Trophoblast cell (in vitro differentiated cells and primary cell): ENCODE measurements at regions not wholly inside any gene's neighbourhood (a gene's known extent, or its start where the extent isn't known, plus 50 kb on each side); places are given as distances from the start of the nearest gene placed in this dataset.

Source experiments
- DNase-seq, 2 donors: peaks; one replicate each; pipeline ENCODE4 v3.0.0-alpha.2; 2016
- H2AFZ ChIP-seq: 2 replicates; pipeline ENCODE4 v1.6.1; 2013; ENCODE audit warnings: low read length, moderate library complexity, mild to moderate bottlenecking; ENCODE audit not compliant: insufficient read depth, poor library complexity
- H2AK5ac ChIP-seq: 2 replicates; pipeline ENCODE4 v1.6.1; 2013; ENCODE audit warnings: mild to moderate bottlenecking, low read length
- H2BK120ac ChIP-seq: 2 replicates; pipeline ENCODE4 v1.6.1; 2013; ENCODE audit warnings: low read length, mild to moderate bottlenecking, moderate library complexity; ENCODE audit not compliant: insufficient read depth, poor library complexity
- H2BK12ac ChIP-seq: 2 replicates; pipeline ENCODE4 v1.6.1; 2013; ENCODE audit warnings: mild to moderate bottlenecking, low read length, moderate library complexity
- H2BK5ac ChIP-seq: 2 replicates; pipeline ENCODE4 v1.6.1; 2013; ENCODE audit warnings: low read length, low read depth, moderate library complexity, mild to moderate bottlenecking; ENCODE audit not compliant: poor library complexity
- H3K14ac ChIP-seq: 2 replicates; pipeline ENCODE4 v1.6.1; 2013; ENCODE audit warnings: mild to moderate bottlenecking, low read length
- H3K18ac ChIP-seq: 2 replicates; pipeline ENCODE4 v1.6.1; 2013; ENCODE audit warnings: mild to moderate bottlenecking, low read length
- H3K23ac ChIP-seq: 2 replicates; pipeline ENCODE4 v1.6.1; 2013; ENCODE audit warnings: low read length
- H3K27ac ChIP-seq: 2 replicates; pipeline ENCODE4 v1.5.1; 2013; ENCODE audit warnings: low read depth, mild to moderate bottlenecking, inconsistent platforms, low read length, moderate library complexity
- H3K27me3 ChIP-seq: 2 replicates; pipeline ENCODE4 v1.6.1; 2013; ENCODE audit warnings: inconsistent platforms, mild to moderate bottlenecking, low read length, moderate library complexity; ENCODE audit not compliant: insufficient read depth
- H3K36me3 ChIP-seq, 2 experiments: 1 replicate in 1 of 2; 2 replicates in 1 of 2; pipeline ENCODE4 v1.6.1; 2013; ENCODE audit warnings: low read length in 2 of 2, mild to moderate bottlenecking in 2 of 2, moderate library complexity in 1 of 2; ENCODE audit not compliant: insufficient read depth in 2 of 2, control insufficient read depth in 1 of 2
- H3K4ac ChIP-seq: 2 replicates; pipeline ENCODE4 v1.6.1; 2013; ENCODE audit warnings: low read depth, mild to moderate bottlenecking, low read length, moderate library complexity
- H3K4me1 ChIP-seq, 2 experiments: 1 replicate in 1 of 2; 2 replicates in 1 of 2; pipeline ENCODE4 v1.6.1; 2013; ENCODE audit warnings: low read length in 2 of 2, mild to moderate bottlenecking in 2 of 2, moderate library complexity in 1 of 2; ENCODE audit not compliant: insufficient read depth in 2 of 2, control insufficient read depth in 1 of 2
- H3K4me2 ChIP-seq: 2 replicates; pipeline ENCODE4 v1.6.1; 2013; ENCODE audit warnings: inconsistent platforms, mild to moderate bottlenecking, low read length, moderate library complexity
- H3K4me3 ChIP-seq: 2 replicates; pipeline ENCODE4 v1.5.1; 2013; ENCODE audit warnings: mild to moderate bottlenecking, low read depth, low read length, inconsistent platforms
- H3K79me1 ChIP-seq: one replicate; pipeline ENCODE4 v1.6.1; 2013; ENCODE audit warnings: low read length
- H3K79me2 ChIP-seq: 2 replicates; pipeline ENCODE4 v1.6.1; 2013; ENCODE audit warnings: low read length, mild to moderate bottlenecking; ENCODE audit not compliant: control insufficient read depth, insufficient read depth, poor library complexity
- H3K9ac ChIP-seq: 2 replicates; pipeline ENCODE4 v1.6.1; 2013; ENCODE audit warnings: mild to moderate bottlenecking, low read length
- H3K9me3 ChIP-seq: 2 replicates; pipeline ENCODE4 v1.6.1; 2013; ENCODE audit warnings: low read depth, mild to moderate bottlenecking, control low read depth, inconsistent platforms, low read length; ENCODE audit not compliant: insufficient read depth
- H4K12ac ChIP-seq: 2 replicates; pipeline ENCODE4 v1.6.1; 2013; ENCODE audit warnings: low read depth, mild to moderate bottlenecking, low read length, moderate library complexity
- H4K8ac ChIP-seq: 2 replicates; pipeline ENCODE4 v1.6.1; 2013; ENCODE audit warnings: low read depth, mild to moderate bottlenecking, low read length, moderate library complexity
- H4K91ac ChIP-seq: one replicate; pipeline ENCODE4 v1.6.1; 2013; ENCODE audit warnings: low read depth, mild to moderate bottlenecking, low read length, moderate library complexity
- WGBS: extraction: QIAGEN DNeasy Blood & Tissue Kit; methylation state at CpG from one replicate; pipeline ENCODE4 v1.1.7; 2013; ENCODE audit warnings: missing lambda C conversion rate; ENCODE audit not compliant: insufficient read length, insufficient coverage; ENCODE audit errors: extremely low coverage; 5-methylcytosine and 5-hydroxymethylcytosine counted together

DNA sequence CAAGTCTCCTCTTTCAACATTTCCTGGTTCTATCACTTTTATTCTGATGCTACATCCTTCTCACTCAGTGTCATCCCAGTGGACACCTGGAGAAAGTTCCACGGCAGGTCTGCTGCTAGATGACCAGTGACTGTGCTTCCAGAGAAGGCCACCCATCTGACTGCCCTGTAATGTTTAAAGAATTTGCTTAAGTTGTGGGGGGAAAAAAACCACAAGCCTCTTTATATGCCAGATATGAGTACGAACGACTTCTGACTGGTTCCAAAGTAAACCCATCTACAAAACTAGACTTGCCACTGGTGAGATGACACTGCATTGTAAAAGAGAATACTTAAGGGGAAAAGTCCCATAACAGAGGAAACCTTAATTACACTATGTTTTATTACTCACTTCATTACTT is 69.6 kb upstream of the VWC2 start:
- H3K36me3 ChIP-seq: no peaks in the 10 kb centered on the region
- no peak overlapping the region for H3K9ac ChIP-seq
- WGBS: no CpG with 5 or more reads among the region's 3 CpGs
- H3K9me3 ChIP-seq: no peaks in the 10 kb centered on the region
- no peak overlapping the region for H3K23ac ChIP-seq
- no peaks in the 10 kb centered on the region for H3K4me1 ChIP-seq
- no peak overlapping the region for H2BK12ac ChIP-seq
- H3K4me2 ChIP-seq: no peak overlapping the region
- no peak overlapping the region for H3K14ac ChIP-seq
- no peak overlapping the region for H2AK5ac ChIP-seq
- H2BK120ac ChIP-seq: no peak overlapping the region
- H3K4ac ChIP-seq: no peak overlapping the region
- H4K91ac ChIP-seq: no peak overlapping the region
- H3K18ac ChIP-seq: no peak overlapping the region
- no peak overlapping the region for H2AFZ ChIP-seq
- H3K79me1 ChIP-seq: no peaks in the 10 kb centered on the region
- H4K8ac ChIP-seq: no peak overlapping the region
- H2BK5ac ChIP-seq: no peak overlapping the region
- no peaks in the 10 kb centered on the region for H3K79me2 ChIP-seq
- no peak overlapping the region for H4K12ac ChIP-seq
- H3K27me3 ChIP-seq: no peaks in the 10 kb centered on the region
- no peak overlapping the region for H3K4me3 ChIP-seq
- no peak overlapping the region for H3K27ac ChIP-seq
- DNase-seq: no peak

DNA sequence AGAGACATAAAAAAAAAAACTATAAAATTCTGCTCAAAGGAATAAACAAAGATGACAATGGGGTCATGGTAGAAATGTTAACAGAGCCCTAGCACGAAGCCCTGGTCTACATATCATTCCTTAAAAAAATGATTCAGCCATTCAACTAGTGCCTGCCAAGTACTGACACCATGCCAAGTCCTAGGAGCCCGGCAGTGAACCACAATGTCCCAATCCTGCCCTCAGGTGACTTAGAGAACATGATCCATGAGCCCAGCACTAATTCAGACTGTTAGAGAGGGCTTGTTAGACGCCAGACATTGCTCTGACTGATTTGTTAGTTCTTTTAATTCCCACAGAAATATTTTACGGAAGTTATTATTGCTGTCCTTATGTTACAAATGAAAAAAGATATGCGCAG is 67.3 kb upstream of the VWC2 start:
- Histone ChIP-seq H3K27ac (no peak overlapping the region), H3K23ac (no peak overlapping the region), H3K36me3 (no peaks in the 10 kb centered on the region), H3K27me3 (no peaks in the 10 kb centered on the region), H3K9me3 (no peaks in the 10 kb centered on the region), H3K79me2 (no peaks in the 10 kb centered on the region), H2BK120ac (no peak overlapping the region), H3K4ac (no peak overlapping the region), H3K4me1 (no peaks in the 10 kb centered on the region), H3K4me2 (no peak overlapping the region), H2AFZ (no peak overlapping the region), H3K14ac (no peak overlapping the region), H4K12ac (no peak overlapping the region), H2AK5ac (no peak overlapping the region), H2BK5ac (no peak overlapping the region), H3K9ac (no peak overlapping the region), H2BK12ac (no peak overlapping the region), H4K91ac (no peak overlapping the region), H3K79me1 (no peaks in the 10 kb centered on the region), H3K18ac (no peak overlapping the region), H3K4me3 (no peak overlapping the region), H4K8ac (no peak overlapping the region)
- no CpG with 5 or more reads among the region's 5 CpGs for WGBS
- DNase-seq: no peak

GRCh38 chr7:49707891-49708290 is 65.5 kb upstream of the VWC2 start:
- no peaks in the 10 kb centered on the region for H3K4me1 ChIP-seq
- H3K4ac ChIP-seq: no peak overlapping the region
- H3K9ac ChIP-seq: no peak overlapping the region
- no peaks in the 10 kb centered on the region for H3K36me3 ChIP-seq
- H2AFZ ChIP-seq: no peak overlapping the region
- no peak overlapping the region for H2BK120ac ChIP-seq
- no peak overlapping the region for H4K8ac ChIP-seq
- H3K27ac ChIP-seq: no peak overlapping the region
- no peak overlapping the region for H3K4me3 ChIP-seq
- no peak for DNase-seq
- no peak overlapping the region for H2BK12ac ChIP-seq
- no peak overlapping the region for H3K14ac ChIP-seq
- H3K27me3 ChIP-seq: no peaks in the 10 kb centered on the region
- no peaks in the 10 kb centered on the region for H3K79me2 ChIP-seq
- no peak overlapping the region for H4K12ac ChIP-seq
- H3K4me2 ChIP-seq: no peak overlapping the region
- no peak overlapping the region for H2AK5ac ChIP-seq
- H3K23ac ChIP-seq: no peak overlapping the region
- H3K79me1 ChIP-seq: no peaks in the 10 kb centered on the region
- no peaks in the 10 kb centered on the region for H3K9me3 ChIP-seq
- H2BK5ac ChIP-seq: no peak overlapping the region
- no peak overlapping the region for H3K18ac ChIP-seq
- H4K91ac ChIP-seq: no peak overlapping the region
- no CpG with 5 or more reads among the region's 3 CpGs for WGBS

GRCh38 chr7:49708590-49708989 is 64.8 kb upstream of the VWC2 start:
- H3K9ac ChIP-seq: no peak overlapping the region
- no peak for DNase-seq
- H3K18ac ChIP-seq: no peak overlapping the region

More at GRCh38 chr7:49708590-49708989, 64.8 kb upstream of the VWC2 start:
- H3K9me3 ChIP-seq: no peaks in the 10 kb centered on the region
- H3K4me2 ChIP-seq: no peak overlapping the region
- no peak overlapping the region for H3K4ac ChIP-seq
- no peaks in the 10 kb centered on the region for H3K36me3 ChIP-seq
- no peak overlapping the region for H4K91ac ChIP-seq
- no peak overlapping the region for H2BK12ac ChIP-seq
- no peak overlapping the region for H3K14ac ChIP-seq
- H4K8ac ChIP-seq: no peak overlapping the region
- H3K4me3 ChIP-seq: no peak overlapping the region
- H3K27ac ChIP-seq: no peak overlapping the region
- H3K79me2 ChIP-seq: no peaks in the 10 kb centered on the region
- H2AFZ ChIP-seq: no peak overlapping the region
- no CpG with 5 or more reads among the region's 5 CpGs for WGBS
- H2BK5ac ChIP-seq: no peak overlapping the region
- H3K79me1 ChIP-seq: no peaks in the 10 kb centered on the region
- no peak overlapping the region for H2BK120ac ChIP-seq
- H3K27me3 ChIP-seq: no peaks in the 10 kb centered on the region
- no peak overlapping the region for H4K12ac ChIP-seq
- H2AK5ac ChIP-seq: no peak overlapping the region
- no peak overlapping the region for H3K23ac ChIP-seq
- H3K4me1 ChIP-seq: no peaks in the 10 kb centered on the region
